ENCODE measurements at regions not wholly inside any gene's neighbourhood (a gene's known extent, or its start where the extent isn't known, plus 50 kb on each side); places are given as distances from the start of the nearest gene placed in this dataset.

DNA sequence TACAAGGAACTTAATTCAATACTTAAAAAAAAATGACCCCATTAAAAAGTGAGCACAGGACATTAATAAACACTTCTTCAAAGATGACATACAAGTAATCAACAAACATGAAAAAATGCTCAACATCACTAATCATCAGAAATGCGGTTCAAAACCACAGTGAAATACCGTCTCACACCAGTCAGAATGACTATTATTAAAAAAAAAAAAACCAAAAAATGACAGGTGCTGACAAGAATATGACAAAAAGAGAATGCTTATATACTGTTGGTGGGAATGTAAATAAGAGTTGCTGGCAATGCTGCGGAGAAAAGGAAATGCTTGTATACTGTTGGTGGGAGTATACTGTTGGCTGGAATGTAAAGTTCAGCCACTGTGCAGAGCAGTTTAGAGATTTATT, 358.3 kb upstream of the CBLB start:
- Histone ChIP-seq H3K27ac (ENCODE audit: low read depth in 1 of 2, low read length in 2 of 2) (no peak overlapping the region), H3K36me3 (ENCODE audit: control insufficient read depth in 4 of 4, insufficient read depth in 3 of 4, low read depth in 1 of 4, low read length in 3 of 4) (no peaks in the 10 kb centered on the region), H3K27me3 (ENCODE audit: control insufficient read depth in 4 of 4, insufficient read depth in 4 of 4, low read length in 3 of 4) (no peaks in the 10 kb centered on the region), H3K4me1 (ENCODE audit: control insufficient read depth in 4 of 4, insufficient read depth in 4 of 4, low read length in 3 of 4) (no peaks in the 10 kb centered on the region), H3K9ac (ENCODE audit: low read depth in 1 of 2, low read length in 2 of 2) (no peak overlapping the region), H3K9me3 (ENCODE audit: control insufficient read depth in 4 of 4, low read length in 3 of 4) (no peaks in the 10 kb centered on the region), H3K4me3 (ENCODE audit: low read depth in 1 of 3, low read length in 3 of 3) (no peak overlapping the region)
- TF ChIP-seq HNF4A (conservative IDR thresholded peaks at IDR 0.05), result no peak
- no peak for TF ChIP-seq YY1 (IDR thresholded peaks at IDR 0.05)
- TF ChIP-seq, protein P1, sequence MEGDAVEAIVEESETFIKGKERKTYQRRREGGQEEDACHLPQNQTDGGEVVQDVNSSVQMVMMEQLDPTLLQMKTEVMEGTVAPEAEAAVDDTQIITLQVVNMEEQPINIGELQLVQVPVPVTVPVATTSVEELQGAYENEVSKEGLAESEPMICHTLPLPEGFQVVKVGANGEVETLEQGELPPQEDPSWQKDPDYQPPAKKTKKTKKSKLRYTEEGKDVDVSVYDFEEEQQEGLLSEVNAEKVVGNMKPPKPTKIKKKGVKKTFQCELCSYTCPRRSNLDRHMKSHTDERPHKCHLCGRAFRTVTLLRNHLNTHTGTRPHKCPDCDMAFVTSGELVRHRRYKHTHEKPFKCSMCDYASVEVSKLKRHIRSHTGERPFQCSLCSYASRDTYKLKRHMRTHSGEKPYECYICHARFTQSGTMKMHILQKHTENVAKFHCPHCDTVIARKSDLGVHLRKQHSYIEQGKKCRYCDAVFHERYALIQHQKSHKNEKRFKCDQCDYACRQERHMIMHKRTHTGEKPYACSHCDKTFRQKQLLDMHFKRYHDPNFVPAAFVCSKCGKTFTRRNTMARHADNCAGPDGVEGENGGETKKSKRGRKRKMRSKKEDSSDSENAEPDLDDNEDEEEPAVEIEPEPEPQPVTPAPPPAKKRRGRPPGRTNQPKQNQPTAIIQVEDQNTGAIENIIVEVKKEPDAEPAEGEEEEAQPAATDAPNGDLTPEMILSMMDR (IDR thresholded peaks at IDR 0.05; ENCODE audit: low read depth, low read length, missing input control), result no peak
- no peak for TF ChIP-seq MAX (IDR thresholded peaks at IDR 0.05)
- TF ChIP-seq RXRA (IDR thresholded peaks at IDR 0.05), result no peak
- no peak for TF ChIP-seq FOXA2 (IDR thresholded peaks at IDR 0.05)
- TF ChIP-seq ZBTB33 (IDR thresholded peaks at IDR 0.05), result no peak
- TF ChIP-seq TAF1 (conservative IDR thresholded peaks at IDR 0.05), result no peak
- TF ChIP-seq RAD21 (IDR thresholded peaks at IDR 0.05), result no peak
- no peak for TF ChIP-seq NR2F2 (IDR thresholded peaks at IDR 0.05)
- no peak for TF ChIP-seq SP1 (IDR thresholded peaks at IDR 0.05)
- TF ChIP-seq REST (IDR thresholded peaks at IDR 0.05), result no peak
- no peak for TF ChIP-seq GABPA (IDR thresholded peaks at IDR 0.05 in 1 of 2, conservative IDR thresholded peaks at IDR 0.05 in 1 of 2)
- TF ChIP-seq FOXA1 (IDR thresholded peaks at IDR 0.05), result no peak
- no peak for TF ChIP-seq JUND (IDR thresholded peaks at IDR 0.05)
- TF ChIP-seq EGR1 (IDR thresholded peaks at IDR 0.05; ENCODE audit: low read depth in 2 of 2), result no peak
- no peak for TF ChIP-seq HNF4G (IDR thresholded peaks at IDR 0.05)
- TF ChIP-seq, protein P2, sequence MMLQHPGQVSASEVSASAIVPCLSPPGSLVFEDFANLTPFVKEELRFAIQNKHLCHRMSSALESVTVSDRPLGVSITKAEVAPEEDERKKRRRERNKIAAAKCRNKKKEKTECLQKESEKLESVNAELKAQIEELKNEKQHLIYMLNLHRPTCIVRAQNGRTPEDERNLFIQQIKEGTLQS (IDR thresholded peaks at IDR 0.05), result no peak
- DNase-seq (ENCODE audit: low spot score), result no peak
- 95% methylated on average over 3 of the region's 3 CpGs for WGBS

Data from liver (tissue), 8 donors.